Natural killer cell treated with Interleukin-12 subunit alpha and Interleukin-12 subunit beta and Interleukin-15 and Interleukin-18, amount 100 ng/mL, for 72 hours (primary cell): ENCODE measurements at regions not wholly inside any gene's neighbourhood (a gene's known extent, or its start where the extent isn't known, plus 50 kb on each side); places are given as distances from the start of the nearest gene placed in this dataset.
"Not testable (repeated sequence)": the region's sequence is repeated elsewhere in the genome, so short reads cannot be mapped to it uniquely, and the experiment has no call there.

Experiments
- ATAC-seq, 2 donors: fragments of 150-1000 bp; cut with Tn5 transposase in 1 of 2; sonication (Bioruptor Pico), chemical (Tn5 transposase) in 1 of 2; 2 replicates each; pipeline ENCODE4 v1.10.0; 2021
- DNase-seq: peaks from one replicate; pipeline ENCODE4 v3.0.0; 2022; ENCODE audit warnings: low spot score
- H3K27ac Mint-ChIP-seq, 2 donors: 1 replicate in 1 of 2; 2 replicates in 1 of 2; pipeline ENCODE4 v1.8.0; 2022; ENCODE audit warnings: mixed read lengths in 2 of 2, mild to moderate bottlenecking in 1 of 2, moderate library complexity in 1 of 2
- H3K27me3 Mint-ChIP-seq, 2 donors: 1 replicate in 1 of 2; 2 replicates in 1 of 2; pipeline ENCODE4 v1.8.0; 2022; ENCODE audit warnings: mixed read lengths in 2 of 2
- H3K36me3 Mint-ChIP-seq: one replicate; pipeline ENCODE4 v1.8.0; 2022; ENCODE audit warnings: mixed read lengths
- H3K4me1 Mint-ChIP-seq, 2 donors: 1 replicate in 1 of 2; 2 replicates in 1 of 2; pipeline ENCODE4 v1.8.0; 2022; ENCODE audit warnings: low read depth in 2 of 2, mixed read lengths in 2 of 2, mild to moderate bottlenecking in 1 of 2
- H3K4me3 Mint-ChIP-seq: one replicate; pipeline ENCODE4 v1.8.0; 2022; ENCODE audit warnings: mixed read lengths
- H3K9me3 Mint-ChIP-seq: 2 replicates; pipeline ENCODE4 v1.8.0; 2022; ENCODE audit warnings: mixed read lengths

- Mint-ChIP-seq H3K4me3 (no peak overlapping the region), H3K27ac (no peak overlapping the region), H3K4me1 (no peaks in the 10 kb centered on the region), H3K27me3 (peaks cover 29 to 38% of the 10 kb centered on the region in 2 donors), H3K9me3 (no peaks in the 10 kb centered on the region), H3K36me3 (no peaks in the 10 kb centered on the region)
- DNase-seq (no peak), ATAC-seq (no peak)
Measured at GRCh38 chr7:96920713-96921112, 84.6 kb upstream of the DLX6 start.

- no peak overlapping the region for H3K27ac Mint-ChIP-seq
- H3K36me3 Mint-ChIP-seq, result no peaks in the 10 kb centered on the region
- ATAC-seq, result no peak
- no peaks in the 10 kb centered on the region for H3K4me1 Mint-ChIP-seq
- DNase-seq, result no peak
- no peaks in the 10 kb centered on the region for H3K9me3 Mint-ChIP-seq
- H3K4me3 Mint-ChIP-seq, result no peak overlapping the region
- H3K27me3 Mint-ChIP-seq, result peaks cover 29 to 38% of the 10 kb centered on the region in 2 donors
Measured at GRCh38 chr7:96921231-96921630, 84.1 kb upstream of the DLX6 start.

DNA sequence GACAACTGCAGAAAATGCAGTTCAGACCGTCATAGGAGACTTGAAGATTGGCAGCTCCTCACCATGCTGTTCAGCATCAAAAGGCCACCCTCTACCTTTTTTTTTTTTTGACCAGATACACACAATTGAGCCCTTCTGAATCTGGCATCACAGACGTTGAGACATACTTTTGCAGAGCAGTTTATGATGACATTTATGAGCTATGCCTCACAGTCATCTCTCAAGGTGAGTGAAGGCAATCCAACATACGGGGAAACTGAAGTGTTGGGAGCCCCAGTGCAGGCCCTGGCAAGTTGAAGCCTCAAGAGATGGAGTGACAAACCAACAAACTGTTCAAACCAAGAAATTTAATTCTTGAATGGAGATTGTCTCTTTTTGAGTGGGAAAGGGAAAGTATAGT lies 83.6 kb upstream of the DLX6 start:
- no peak for ATAC-seq
- Mint-ChIP-seq H3K4me3 (no peak overlapping the region), H3K27ac (no peak overlapping the region), H3K4me1 (no peaks in the 10 kb centered on the region), H3K27me3 (peaks cover 29 to 38% of the 10 kb centered on the region in 2 donors), H3K36me3 (no peaks in the 10 kb centered on the region), H3K9me3 (no peaks in the 10 kb centered on the region)
- DNase-seq, result no peak

DNA sequence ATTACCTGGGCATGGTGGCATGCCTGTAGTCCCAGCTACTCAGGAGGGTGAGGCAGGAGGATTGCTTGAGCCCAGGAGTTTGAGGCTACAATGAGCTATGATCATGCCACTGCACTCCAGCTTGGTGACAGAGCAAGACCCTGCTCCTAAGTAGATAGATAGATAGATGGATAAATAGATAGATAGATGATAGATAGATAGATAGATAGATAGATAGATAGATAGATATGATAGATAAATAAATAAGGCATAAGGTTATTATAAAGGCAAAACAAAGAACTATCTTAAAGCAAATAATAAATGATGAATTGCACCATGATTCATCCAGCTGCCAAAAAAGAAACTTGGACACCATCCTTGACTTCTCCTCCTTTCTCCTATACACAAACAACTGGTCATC lies 82.0 kb upstream of the DLX6 start:
- not testable (repeated sequence) for DNase-seq, H3K4me3 Mint-ChIP-seq, H3K36me3 Mint-ChIP-seq, H3K9me3 Mint-ChIP-seq, ATAC-seq, H3K27ac Mint-ChIP-seq, H3K4me1 Mint-ChIP-seq
- peaks cover 27 to 38% of the 10 kb centered on the region in 2 donors for H3K27me3 Mint-ChIP-seq

DNA sequence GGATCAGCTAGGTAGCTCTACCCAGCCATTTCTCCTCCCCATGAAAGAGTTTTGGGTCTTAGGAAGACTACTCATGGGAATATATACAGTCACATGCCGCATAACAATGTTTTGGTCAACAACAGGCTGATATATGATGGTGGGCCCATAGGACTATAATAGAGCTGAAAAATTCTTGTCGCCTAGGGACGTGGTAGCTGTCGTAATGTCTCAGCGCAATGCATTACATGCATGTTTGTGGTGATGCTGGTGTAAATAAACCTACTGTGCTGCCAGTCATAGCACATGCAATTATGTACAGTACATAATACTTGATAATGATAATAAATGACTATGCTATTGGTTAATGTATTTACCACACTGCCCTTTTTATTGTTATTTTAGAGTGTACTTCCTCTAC lies 78.2 kb upstream of the DLX6 start:
- Mint-ChIP-seq H3K36me3 (no peaks in the 10 kb centered on the region), H3K9me3 (no peaks in the 10 kb centered on the region), H3K27ac (no peak overlapping the region), H3K4me1 (no peaks in the 10 kb centered on the region), H3K27me3 (peaks cover 18 to 32% of the 10 kb centered on the region in 2 donors), H3K4me3 (no peak overlapping the region)
- ATAC-seq (no peak), DNase-seq (no peak)

DNA sequence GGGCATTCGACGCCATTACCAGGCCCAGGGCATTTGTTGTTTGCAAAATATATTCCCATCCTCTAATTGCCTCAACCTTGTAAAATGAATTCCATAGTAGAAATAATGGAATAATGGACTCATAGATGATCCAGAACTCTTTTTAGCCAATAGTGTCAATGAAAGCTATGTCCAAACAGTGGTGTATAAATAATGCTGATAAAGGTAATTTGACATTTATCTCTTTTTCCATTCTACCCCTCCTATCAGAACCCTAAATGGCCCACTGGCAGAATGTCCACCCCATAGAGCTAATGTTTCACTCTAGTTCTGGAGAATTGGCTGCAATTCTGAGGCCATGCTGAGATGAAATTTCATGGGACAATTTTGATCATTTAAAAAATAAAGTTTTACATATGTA lies 76.4 kb upstream of the DLX6 start:
- H3K9me3 Mint-ChIP-seq, result no peaks in the 10 kb centered on the region
- peaks cover 12 to 22% of the 10 kb centered on the region in 2 donors for H3K27me3 Mint-ChIP-seq
- no peak overlapping the region for H3K27ac Mint-ChIP-seq

DNA sequence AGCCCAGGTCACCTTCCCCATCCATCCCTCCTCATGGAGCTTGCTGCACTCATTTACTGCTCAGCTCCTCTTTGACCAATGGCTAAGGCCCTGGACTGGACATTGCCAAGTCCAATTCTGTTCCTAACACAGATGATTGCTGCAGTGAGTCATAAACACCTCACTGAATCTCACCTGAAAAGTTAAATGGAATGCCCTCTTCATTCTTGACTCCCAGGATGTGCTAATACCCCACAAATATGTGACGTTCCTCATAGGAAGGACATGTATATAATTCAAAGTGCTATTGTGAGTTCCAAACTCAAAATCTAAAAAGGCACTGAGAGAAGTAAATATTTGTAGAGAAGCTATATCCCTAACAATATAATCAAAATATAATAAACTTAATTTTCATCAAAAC lies 73.5 kb upstream of the DLX6 start:
- ATAC-seq, result no peak
- peaks cover 10 to 17% of the 10 kb centered on the region in 2 donors for H3K27me3 Mint-ChIP-seq
- H3K36me3 Mint-ChIP-seq, result no peaks in the 10 kb centered on the region
- no peaks in the 10 kb centered on the region for H3K9me3 Mint-ChIP-seq
- DNase-seq, result no peak
- H3K4me3 Mint-ChIP-seq, result no peak overlapping the region
- no peak overlapping the region for H3K27ac Mint-ChIP-seq
- H3K4me1 Mint-ChIP-seq, result no peaks in the 10 kb centered on the region

More for the DNA sequence above, 76.4 kb upstream of the DLX6 start:
- H3K4me1 Mint-ChIP-seq, result no peaks in the 10 kb centered on the region
- no peaks in the 10 kb centered on the region for H3K36me3 Mint-ChIP-seq
- no peak overlapping the region for H3K4me3 Mint-ChIP-seq
- DNase-seq, result no peak
- ATAC-seq, result no peak

GRCh38 chr7:96933067-96933645 lies 72.2 kb upstream of the DLX6 start:
- ATAC-seq, result no peak
- Mint-ChIP-seq H3K4me3 (no peak overlapping the region), H3K4me1 (no peaks in the 10 kb centered on the region), H3K36me3 (no peaks in the 10 kb centered on the region), H3K9me3 (no peaks in the 10 kb centered on the region), H3K27ac (no peak overlapping the region), H3K27me3 (peaks cover 10 to 17% of the 10 kb centered on the region in 2 donors)
- DNase-seq, result no peak

GRCh38 chr7:96936621-96937020 lies 68.7 kb upstream of the DLX6 start:
- H3K9me3 Mint-ChIP-seq, result no peaks in the 10 kb centered on the region
- DNase-seq, result no peak
- H3K36me3 Mint-ChIP-seq, result no peaks in the 10 kb centered on the region
- no peak for ATAC-seq
- no peaks in the 10 kb centered on the region for H3K4me1 Mint-ChIP-seq
- peaks cover 7 to 20% of the 10 kb centered on the region in 2 donors for H3K27me3 Mint-ChIP-seq
- H3K27ac Mint-ChIP-seq, result no peak overlapping the region
- no peak overlapping the region for H3K4me3 Mint-ChIP-seq

DNA sequence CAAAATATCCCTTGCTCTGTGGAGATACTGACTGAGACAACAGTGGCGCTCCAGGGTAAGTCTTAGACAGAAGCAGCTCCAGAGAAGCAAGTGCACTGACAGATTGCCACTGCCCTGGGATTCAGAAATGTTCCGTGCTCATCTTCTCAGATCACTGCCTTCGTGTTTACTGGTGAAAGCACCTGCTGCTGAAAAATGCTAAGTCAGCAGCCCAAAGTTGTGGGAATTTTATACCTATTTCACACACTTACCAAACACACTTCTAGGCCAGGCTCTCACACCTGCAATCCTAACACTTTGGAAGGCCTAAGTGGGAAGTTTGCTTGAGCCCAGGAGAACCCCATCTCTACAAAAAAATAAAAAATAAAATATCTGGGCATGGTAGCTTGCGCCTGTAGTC lies 63.2 kb upstream of the DLX6 start:
- peaks cover 8 to 19% of the 10 kb centered on the region in 2 donors for H3K27me3 Mint-ChIP-seq
- no peak overlapping the region for H3K27ac Mint-ChIP-seq
- no peaks in the 10 kb centered on the region for H3K9me3 Mint-ChIP-seq
- H3K4me1 Mint-ChIP-seq, result no peaks in the 10 kb centered on the region
- DNase-seq (no peak), ATAC-seq (no peak)
- H3K36me3 Mint-ChIP-seq, result no peaks in the 10 kb centered on the region
- no peak overlapping the region for H3K4me3 Mint-ChIP-seq

- H3K9me3 Mint-ChIP-seq, result no peaks in the 10 kb centered on the region
- no peaks in the 10 kb centered on the region for H3K36me3 Mint-ChIP-seq
- H3K27ac Mint-ChIP-seq, result no peak overlapping the region
- no peaks in the 10 kb centered on the region for H3K4me1 Mint-ChIP-seq
- no peak for ATAC-seq
- peaks cover 5 to 18% of the 10 kb centered on the region in 2 donors for H3K27me3 Mint-ChIP-seq
- no peak for DNase-seq
- no peak overlapping the region for H3K4me3 Mint-ChIP-seq
Measured at GRCh38 chr7:96949766-96950165, 55.6 kb upstream of the DLX6 start.

DNA sequence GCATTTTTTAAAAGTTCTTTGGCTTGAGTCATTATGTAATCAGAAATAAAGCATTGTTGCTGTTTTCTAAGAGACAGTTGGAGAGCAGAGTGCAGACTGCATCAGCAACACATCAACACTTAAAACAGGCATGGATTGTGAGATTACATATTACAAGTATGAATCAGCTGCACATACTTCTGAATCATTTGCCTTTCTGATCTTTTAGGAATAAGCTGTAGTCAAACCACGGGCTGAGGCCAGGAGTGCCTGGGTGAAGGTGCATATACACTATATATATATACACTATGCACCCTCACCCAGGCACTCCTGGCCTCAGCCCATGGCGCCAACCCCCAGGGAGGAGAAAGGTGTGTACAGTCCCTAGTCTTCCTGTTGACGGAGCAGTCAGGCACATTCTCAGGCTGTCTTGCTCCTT lies 52.4 kb upstream of the DLX6 start:
- H3K36me3 Mint-ChIP-seq, result no peaks in the 10 kb centered on the region
- DNase-seq (no peak), ATAC-seq (no peak)
- H3K4me3 Mint-ChIP-seq, result no peak overlapping the region
- H3K9me3 Mint-ChIP-seq, result no peaks in the 10 kb centered on the region
- no peaks in the 10 kb centered on the region for H3K4me1 Mint-ChIP-seq
- no peak overlapping the region for H3K27ac Mint-ChIP-seq
- H3K27me3 Mint-ChIP-seq, result peaks cover 8 to 21% of the 10 kb centered on the region in 2 donors

DNA sequence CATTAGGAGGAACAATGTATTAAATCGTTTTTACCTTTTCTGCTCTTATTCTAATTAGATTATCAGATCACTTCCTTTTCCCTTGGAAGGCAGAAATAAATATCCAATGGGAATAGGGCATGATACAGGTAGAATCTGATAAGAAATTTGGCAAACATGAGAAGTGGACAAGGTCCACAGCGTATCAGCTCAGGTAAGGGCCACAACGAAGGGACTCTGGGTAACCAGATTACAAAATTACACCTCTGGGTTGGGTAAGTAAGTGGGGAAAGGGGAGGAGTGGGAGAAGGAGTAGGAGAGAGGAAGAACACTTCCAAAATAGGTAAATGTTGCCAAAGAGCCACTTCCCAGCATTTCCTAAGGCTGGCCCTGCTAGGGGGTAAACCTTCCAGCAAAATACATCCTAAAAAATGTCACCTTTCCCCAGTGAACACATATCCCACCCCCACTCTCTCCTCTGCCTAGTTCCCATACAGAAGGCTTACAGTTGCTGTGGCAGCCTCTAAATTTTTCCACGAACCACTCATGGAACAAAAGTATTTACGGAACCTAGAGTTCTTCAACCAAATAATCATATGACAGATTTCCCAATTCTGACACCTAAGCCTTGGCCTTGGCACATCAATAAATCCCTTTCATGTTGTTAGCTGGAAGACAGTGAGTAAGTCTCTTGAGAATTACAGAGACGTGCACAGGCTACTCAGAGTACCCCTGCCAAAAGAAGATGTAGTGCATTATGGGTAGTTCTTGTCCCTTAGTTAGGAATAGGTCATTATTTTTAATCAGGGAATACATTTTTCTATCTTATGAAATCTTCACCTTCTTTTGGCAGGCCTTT lies 51.5 kb upstream of the DLX6 start:
- H3K27ac Mint-ChIP-seq, result no peak overlapping the region
- ATAC-seq (no peak), DNase-seq (no peak)
- H3K27me3 Mint-ChIP-seq, result peaks cover 13 to 30% of the 10 kb centered on the region in 2 donors
- no peaks in the 10 kb centered on the region for H3K36me3 Mint-ChIP-seq
- H3K9me3 Mint-ChIP-seq, result peaks cover 4% of the 10 kb centered on the region
- no peak overlapping the region for H3K4me3 Mint-ChIP-seq
- no peaks in the 10 kb centered on the region for H3K4me1 Mint-ChIP-seq
